ENCODE measurements at regions not wholly inside any gene's neighbourhood (a gene's known extent, or its start where the extent isn't known, plus 50 kb on each side); places are given as distances from the start of the nearest gene placed in this dataset.

DNA sequence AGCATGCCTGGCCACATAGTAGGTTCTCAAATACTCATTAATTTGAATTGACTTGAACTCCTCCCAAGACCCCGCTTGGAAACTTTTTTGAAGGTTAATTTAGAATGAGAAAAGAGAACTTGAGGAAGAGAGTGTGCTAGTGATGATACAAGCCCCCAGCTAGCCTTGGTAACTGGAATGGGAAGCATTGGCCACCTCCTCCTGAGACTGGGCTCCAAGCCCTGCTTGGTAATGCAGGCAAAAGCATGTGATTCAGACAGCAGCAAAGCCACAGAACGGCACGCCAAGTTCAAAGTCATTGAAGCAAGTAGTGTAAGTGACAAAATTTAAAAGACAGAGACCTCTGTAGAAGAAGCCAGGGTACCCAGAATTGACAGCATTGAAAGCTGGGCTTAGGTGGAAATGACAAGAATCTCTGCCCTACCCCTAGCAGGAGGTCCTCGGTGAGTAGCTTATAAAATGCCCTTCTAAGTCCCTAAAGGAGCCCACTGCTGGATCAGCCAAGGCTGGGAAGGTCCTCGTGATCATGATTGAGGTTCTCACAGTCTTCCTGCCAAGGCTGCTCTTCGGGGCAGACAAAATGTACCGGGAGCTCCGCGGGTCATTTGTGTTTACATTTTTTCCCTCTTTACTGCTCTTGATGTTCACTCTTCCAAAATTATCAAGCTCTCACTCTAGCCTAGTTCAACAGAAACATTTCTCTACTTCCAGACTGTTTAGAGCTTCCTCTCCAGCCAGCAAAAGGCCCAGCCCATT, 99.4 kb downstream of the TSEN15 start:
- H3K27me3 ChIP-seq = no peaks in the 10 kb centered on the region
- DNase-seq = no peak
- H3K27ac ChIP-seq = no peak overlapping the region
- intact Hi-C loops (cut with DNase I) = no loop called here
- 60% methylated on average over 9 of the region's 9 CpGs for WGBS (ENCODE audit: insufficient coverage, low coverage, low lambda C conversion rate, missing lambda C conversion rate)
- H3K36me3 ChIP-seq = no peaks in the 10 kb centered on the region
- no peak overlapping the region for H3K4me3 ChIP-seq
- H3K4me1 ChIP-seq = peaks cover 0 to 6% (median 0%) of the 10 kb centered on the region in 4 donors
- no peaks in the 10 kb centered on the region for H3K9me3 ChIP-seq
- TF ChIP-seq, protein P1, sequence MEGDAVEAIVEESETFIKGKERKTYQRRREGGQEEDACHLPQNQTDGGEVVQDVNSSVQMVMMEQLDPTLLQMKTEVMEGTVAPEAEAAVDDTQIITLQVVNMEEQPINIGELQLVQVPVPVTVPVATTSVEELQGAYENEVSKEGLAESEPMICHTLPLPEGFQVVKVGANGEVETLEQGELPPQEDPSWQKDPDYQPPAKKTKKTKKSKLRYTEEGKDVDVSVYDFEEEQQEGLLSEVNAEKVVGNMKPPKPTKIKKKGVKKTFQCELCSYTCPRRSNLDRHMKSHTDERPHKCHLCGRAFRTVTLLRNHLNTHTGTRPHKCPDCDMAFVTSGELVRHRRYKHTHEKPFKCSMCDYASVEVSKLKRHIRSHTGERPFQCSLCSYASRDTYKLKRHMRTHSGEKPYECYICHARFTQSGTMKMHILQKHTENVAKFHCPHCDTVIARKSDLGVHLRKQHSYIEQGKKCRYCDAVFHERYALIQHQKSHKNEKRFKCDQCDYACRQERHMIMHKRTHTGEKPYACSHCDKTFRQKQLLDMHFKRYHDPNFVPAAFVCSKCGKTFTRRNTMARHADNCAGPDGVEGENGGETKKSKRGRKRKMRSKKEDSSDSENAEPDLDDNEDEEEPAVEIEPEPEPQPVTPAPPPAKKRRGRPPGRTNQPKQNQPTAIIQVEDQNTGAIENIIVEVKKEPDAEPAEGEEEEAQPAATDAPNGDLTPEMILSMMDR (IDR thresholded peaks at IDR 0.05) = no peak
- TF ChIP-seq POLR2A (IDR thresholded peaks at IDR 0.05) = no peak
- ATAC-seq = peak in 1 of 4 donors; percentile 15

- WGBS (ENCODE audit: insufficient coverage, low coverage, low lambda C conversion rate, missing lambda C conversion rate) = 25% methylated on average over 10 of the region's 10 CpGs
- Histone ChIP-seq H3K27me3 (no peaks in the 10 kb centered on the region), H3K27ac (peak overlapping the region; percentile 36 to 69 (median 52)), H3K4me1 (peaks cover 0 to 6% (median 0%) of the 10 kb centered on the region in 4 donors), H3K4me3 (peak overlapping the region; percentile 5 to 23 (median 9)), H3K9me3 (no peaks in the 10 kb centered on the region), H3K36me3 (no peaks in the 10 kb centered on the region)
- TF ChIP-seq, protein P1 (IDR thresholded peaks at IDR 0.05) = no peak
- no peak for TF ChIP-seq POLR2A (IDR thresholded peaks at IDR 0.05)
- intact Hi-C loops (cut with DNase I) = no loop called here
- ATAC-seq (peak; percentile 73 to 86 (median 83)), DNase-seq (peak in 1 of 3 donors; percentile 30)
These were observed 100.9 kb downstream of the TSEN15 start for GRCh38 chr1:184152434-184152898.

GRCh38 chr1:184152974-184153373, 101.4 kb downstream of the TSEN15 start:
- intact Hi-C loops (cut with DNase I) = no loop called here
- DNase-seq = no peak
- no peaks in the 10 kb centered on the region for H3K9me3 ChIP-seq
- WGBS (ENCODE audit: insufficient coverage, low coverage, low lambda C conversion rate, missing lambda C conversion rate) = 25% methylated on average over 7 of the region's 11 CpGs
- H3K27me3 ChIP-seq = no peaks in the 10 kb centered on the region
- TF ChIP-seq, protein P1 (IDR thresholded peaks at IDR 0.05) = no peak
- TF ChIP-seq POLR2A (IDR thresholded peaks at IDR 0.05) = no peak
- ATAC-seq = peak; percentile 13 to 41 (median 35)
- peak overlapping the region; percentile 5 to 23 (median 9) for H3K4me3 ChIP-seq
- peaks cover 0 to 6% (median 0%) of the 10 kb centered on the region in 4 donors for H3K4me1 ChIP-seq
- no peaks in the 10 kb centered on the region for H3K36me3 ChIP-seq
- H3K27ac ChIP-seq = peak overlapping the region; percentile 36 to 69 (median 52)

DNA sequence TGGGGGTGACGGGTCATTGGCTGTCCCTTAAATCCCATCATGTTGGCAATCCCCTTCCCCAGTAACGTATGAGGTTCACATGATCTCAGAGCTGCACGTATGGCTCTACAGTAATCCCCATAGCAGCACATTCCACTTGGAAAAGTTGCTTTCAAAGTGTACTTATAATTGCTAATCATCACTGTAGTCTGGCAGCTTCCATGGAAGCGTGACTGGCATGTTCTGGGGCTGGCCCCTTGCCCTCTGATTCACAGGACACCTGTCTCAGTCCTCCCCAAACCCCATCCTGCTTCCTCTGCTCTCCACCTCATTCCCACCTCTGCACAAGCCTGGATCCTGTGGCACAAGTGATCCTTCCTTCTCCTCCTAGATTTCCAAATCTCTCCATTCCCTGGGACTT, 102.2 kb downstream of the TSEN15 start:
- TF ChIP-seq, protein P1 (IDR thresholded peaks at IDR 0.05) = no peak
- no peak for TF ChIP-seq POLR2A (IDR thresholded peaks at IDR 0.05)
- intact Hi-C loops (cut with DNase I) = no loop called here
- no peaks in the 10 kb centered on the region for H3K9me3 ChIP-seq

More for the DNA sequence above, 102.2 kb downstream of the TSEN15 start:
- 55% methylated on average over 2 of the region's 4 CpGs for WGBS (ENCODE audit: insufficient coverage, low coverage, low lambda C conversion rate, missing lambda C conversion rate)
- H3K4me1 ChIP-seq = peaks cover 0 to 6% (median 0%) of the 10 kb centered on the region in 4 donors
- DNase-seq = no peak
- H3K36me3 ChIP-seq = no peaks in the 10 kb centered on the region
- H3K27ac ChIP-seq = peak overlapping the region in 1 of 3 donors; percentile 69
- no peak overlapping the region for H3K4me3 ChIP-seq
- no peak for ATAC-seq
- no peaks in the 10 kb centered on the region for H3K27me3 ChIP-seq

Measured in right lobe of liver (tissue), 6 donors.